Esophagus squamous epithelium (tissue), 4 donors: ENCODE measurements at regions not wholly inside any gene's neighbourhood (a gene's known extent, or its start where the extent isn't known, plus 50 kb on each side); places are given as distances from the start of the nearest gene placed in this dataset.

Source experiments
- CTCF ChIP-seq, 6 experiments: fragments of 450-650 bp in 4 of 6; fragments of 200-600 bp in 2 of 6; sonication (generic) in 2 of 6; IDR thresholded peaks; one replicate each; pipeline ENCODE4 v1.5.1; 2016 to 2019; ENCODE audit warnings: antibody characterized with exemption in 6 of 6, mild to moderate bottlenecking in 4 of 6, moderate library complexity in 4 of 6
- POLR2A ChIP-seq, 4 donors: fragments of 450-650 bp; IDR thresholded peaks; one replicate each; pipeline ENCODE4 v1.6.1; 2017; ENCODE audit warnings: antibody characterized with exemption in 4 of 4, mild to moderate bottlenecking in 4 of 4, moderate library complexity in 3 of 4

- TF ChIP-seq CTCF (IDR thresholded peaks at IDR 0.05) (no peak), POLR2A (IDR thresholded peaks at IDR 0.05) (no peak)
These were observed 88.6 kb downstream of the KCTD15 start for GRCh38 chr19:33885236-33885635.
